ENCODE measurements at regions not wholly inside any gene's neighbourhood (a gene's known extent, or its start where the extent isn't known, plus 50 kb on each side); places are given as distances from the start of the nearest gene placed in this dataset.
A peak's percentile ranks its signal among the peaks of the same experiment; 100 is the strongest.

- H3K9me3 Mint-ChIP-seq, result no peaks in the 10 kb centered on the region
- no peaks in the 10 kb centered on the region for H3K27me3 Mint-ChIP-seq (ENCODE audit: insufficient read depth, low read depth)
- H3K36me3 Mint-ChIP-seq, result no peaks in the 10 kb centered on the region
- Histone ChIP-seq H3K4me2 (no peak overlapping the region), H4K20me1 (ENCODE audit: low read depth) (no peaks in the 10 kb centered on the region), H3K4me1 (peaks cover 12% of the 10 kb centered on the region), H3K9me3 (ENCODE audit: low read depth) (no peaks in the 10 kb centered on the region), H3K27ac (no peak overlapping the region), H3K4me3 (no peak overlapping the region), H3F3A (ENCODE audit: low read depth) (peaks cover 26% of the 10 kb centered on the region), H3K27me3 (peaks cover 20% of the 10 kb centered on the region), H2AFZ (replicated peaks) (no peak overlapping the region), H3K36me3 (no peaks in the 10 kb centered on the region), H3K79me2 (ENCODE audit: low read depth) (no peaks in the 10 kb centered on the region), H3K9ac (no peak overlapping the region)
- no peak overlapping the region for H3K4me3 Mint-ChIP-seq
- no peak for TF ChIP-seq EZH2 (IDR thresholded peaks at IDR 0.05)
- TF ChIP-seq EZH2phosphoT487 (IDR thresholded peaks at IDR 0.05), result no peak
- no peak for TF ChIP-seq CTCF (IDR thresholded peaks at IDR 0.05)
- peaks cover 21% of the 10 kb centered on the region for H3K4me1 Mint-ChIP-seq
- no peak for DNase-seq (ENCODE audit: low spot score)
- H3K27ac Mint-ChIP-seq, result no peak overlapping the region
Observed at GRCh38 chr3:188944108-188944507, 227.7 kb upstream of the TPRG1 start.

- Histone ChIP-seq H3K36me3 (no peaks in the 10 kb centered on the region), H3K27me3 (peaks cover 28% of the 10 kb centered on the region), H3K4me2 (peak overlapping the region; percentile 88), H3K79me2 (ENCODE audit: low read depth) (no peaks in the 10 kb centered on the region), H3K9ac (no peak overlapping the region), H3K4me3 (peak overlapping the region; percentile 59), H3F3A (ENCODE audit: low read depth) (peaks cover 26% of the 10 kb centered on the region), H3K9me3 (ENCODE audit: low read depth) (no peaks in the 10 kb centered on the region), H3K27ac (no peak overlapping the region), H2AFZ (replicated peaks) (peak overlapping the region; percentile 94), H4K20me1 (ENCODE audit: low read depth) (no peaks in the 10 kb centered on the region), H3K4me1 (peaks cover 12% of the 10 kb centered on the region)
- no peak overlapping the region for H3K27ac Mint-ChIP-seq
- H3K9me3 Mint-ChIP-seq, result no peaks in the 10 kb centered on the region
- TF ChIP-seq CTCF (IDR thresholded peaks at IDR 0.05) (no peak), EZH2phosphoT487 (IDR thresholded peaks at IDR 0.05) (no peak), EZH2 (IDR thresholded peaks at IDR 0.05) (no peak)
- H3K27me3 Mint-ChIP-seq (ENCODE audit: insufficient read depth, low read depth), result peaks cover 8% of the 10 kb centered on the region
- no peaks in the 10 kb centered on the region for H3K36me3 Mint-ChIP-seq
- H3K4me1 Mint-ChIP-seq, result peaks cover 21% of the 10 kb centered on the region
- DNase-seq (ENCODE audit: low spot score), result no peak
- H3K4me3 Mint-ChIP-seq, result peak overlapping the region; percentile 81
Observed at GRCh38 chr3:188946351-188947240, 225.2 kb upstream of the TPRG1 start.

GRCh38 chr3:188947401-188948280 lies 224.1 kb upstream of the TPRG1 start:
- peaks cover 21% of the 10 kb centered on the region for H3K4me1 Mint-ChIP-seq

More at GRCh38 chr3:188947401-188948280, 224.1 kb upstream of the TPRG1 start:
- H3F3A ChIP-seq (ENCODE audit: low read depth), result peaks cover 26% of the 10 kb centered on the region
- H3K4me2 ChIP-seq, result peak overlapping the region; percentile 88
- H3K36me3 Mint-ChIP-seq, result no peaks in the 10 kb centered on the region
- H3K27ac Mint-ChIP-seq, result peak overlapping the region; percentile 91
- peaks cover 12% of the 10 kb centered on the region for H3K4me1 ChIP-seq
- H3K27me3 ChIP-seq, result peaks cover 28% of the 10 kb centered on the region
- peak; percentile 14 for TF ChIP-seq EZH2phosphoT487 (IDR thresholded peaks at IDR 0.05)
- TF ChIP-seq EZH2 (IDR thresholded peaks at IDR 0.05), result peak; percentile 22
- peak; percentile 51 for TF ChIP-seq CTCF (IDR thresholded peaks at IDR 0.05)
- peak; percentile 96 for DNase-seq (ENCODE audit: low spot score)
- H3K9ac ChIP-seq, result no peak overlapping the region
- H3K4me3 Mint-ChIP-seq, result peak overlapping the region; percentile 81
- H4K20me1 ChIP-seq (ENCODE audit: low read depth), result no peaks in the 10 kb centered on the region
- no peaks in the 10 kb centered on the region for H3K9me3 Mint-ChIP-seq
- no peaks in the 10 kb centered on the region for H3K36me3 ChIP-seq
- H3K27me3 Mint-ChIP-seq (ENCODE audit: insufficient read depth, low read depth), result peaks cover 8% of the 10 kb centered on the region
- peak overlapping the region; percentile 94 for H2AFZ ChIP-seq (replicated peaks)
- H3K79me2 ChIP-seq (ENCODE audit: low read depth), result no peaks in the 10 kb centered on the region
- H3K4me3 ChIP-seq, result peak overlapping the region; percentile 59
- H3K9me3 ChIP-seq (ENCODE audit: low read depth), result no peaks in the 10 kb centered on the region
- H3K27ac ChIP-seq, result no peak overlapping the region

Measured in neural progenitor cell (in vitro differentiated cells).